ENCODE measurements at regions not wholly inside any gene's neighbourhood (a gene's known extent, or its start where the extent isn't known, plus 50 kb on each side); places are given as distances from the start of the nearest gene placed in this dataset.

DNA sequence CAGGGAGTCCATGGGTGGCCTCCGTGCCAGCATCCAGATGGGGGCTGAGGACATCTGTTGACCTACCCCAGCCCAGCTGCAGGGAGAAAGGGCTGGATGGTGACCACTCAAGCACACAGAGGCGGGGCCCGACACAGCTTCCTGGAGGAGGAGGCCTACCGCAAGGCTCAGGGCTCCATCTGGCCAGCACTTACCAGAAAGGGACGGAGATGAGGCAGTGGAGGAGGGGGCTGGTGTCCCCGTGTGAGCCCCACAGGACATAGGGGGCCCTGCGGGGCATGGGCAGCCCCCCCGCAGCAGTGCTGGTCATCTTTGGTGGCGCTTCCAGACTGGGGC lies 147.5 kb upstream of the CIBAR2 start:
- in situ Hi-C loops (cut with MboI; ENCODE audit: low pct_unique_long_range_greater_than_20kb, low sequenced_read_pairs, unreplicated experiment): no loop called here
- TF ChIP-seq, protein P1, sequence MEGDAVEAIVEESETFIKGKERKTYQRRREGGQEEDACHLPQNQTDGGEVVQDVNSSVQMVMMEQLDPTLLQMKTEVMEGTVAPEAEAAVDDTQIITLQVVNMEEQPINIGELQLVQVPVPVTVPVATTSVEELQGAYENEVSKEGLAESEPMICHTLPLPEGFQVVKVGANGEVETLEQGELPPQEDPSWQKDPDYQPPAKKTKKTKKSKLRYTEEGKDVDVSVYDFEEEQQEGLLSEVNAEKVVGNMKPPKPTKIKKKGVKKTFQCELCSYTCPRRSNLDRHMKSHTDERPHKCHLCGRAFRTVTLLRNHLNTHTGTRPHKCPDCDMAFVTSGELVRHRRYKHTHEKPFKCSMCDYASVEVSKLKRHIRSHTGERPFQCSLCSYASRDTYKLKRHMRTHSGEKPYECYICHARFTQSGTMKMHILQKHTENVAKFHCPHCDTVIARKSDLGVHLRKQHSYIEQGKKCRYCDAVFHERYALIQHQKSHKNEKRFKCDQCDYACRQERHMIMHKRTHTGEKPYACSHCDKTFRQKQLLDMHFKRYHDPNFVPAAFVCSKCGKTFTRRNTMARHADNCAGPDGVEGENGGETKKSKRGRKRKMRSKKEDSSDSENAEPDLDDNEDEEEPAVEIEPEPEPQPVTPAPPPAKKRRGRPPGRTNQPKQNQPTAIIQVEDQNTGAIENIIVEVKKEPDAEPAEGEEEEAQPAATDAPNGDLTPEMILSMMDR (IDR thresholded peaks at IDR 0.05; ENCODE audit: extremely low read depth, insufficient read depth, missing control alignments): no peak
- no peak for DNase-seq (ENCODE audit: low spot score)

DNA sequence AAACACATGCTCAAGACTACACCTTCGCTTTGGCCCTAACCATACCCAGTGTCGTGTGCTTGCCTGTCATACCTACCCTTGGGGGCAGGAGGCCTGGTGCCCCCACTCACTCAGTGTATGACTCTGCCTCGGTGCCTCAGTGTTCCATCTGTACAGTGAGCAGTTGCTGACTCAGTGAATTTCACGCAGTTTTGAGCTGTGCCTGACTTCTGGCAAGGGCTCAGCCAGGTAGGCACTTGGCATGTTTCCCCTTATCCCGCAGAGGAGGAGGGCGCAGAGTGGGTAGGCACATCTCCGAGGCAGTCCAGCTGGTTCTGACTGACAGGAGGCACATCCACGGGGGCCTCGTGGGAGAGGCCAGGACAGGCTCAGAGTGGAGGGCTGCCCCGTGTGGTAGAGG lies 148.9 kb upstream of the CIBAR2 start:
- DNase-seq (ENCODE audit: low spot score): no peak
- in situ Hi-C loops (cut with MboI; ENCODE audit: low pct_unique_long_range_greater_than_20kb, low sequenced_read_pairs, unreplicated experiment): no loop called here
- TF ChIP-seq, protein P1 (IDR thresholded peaks at IDR 0.05; ENCODE audit: extremely low read depth, insufficient read depth, missing control alignments): no peak

DNA sequence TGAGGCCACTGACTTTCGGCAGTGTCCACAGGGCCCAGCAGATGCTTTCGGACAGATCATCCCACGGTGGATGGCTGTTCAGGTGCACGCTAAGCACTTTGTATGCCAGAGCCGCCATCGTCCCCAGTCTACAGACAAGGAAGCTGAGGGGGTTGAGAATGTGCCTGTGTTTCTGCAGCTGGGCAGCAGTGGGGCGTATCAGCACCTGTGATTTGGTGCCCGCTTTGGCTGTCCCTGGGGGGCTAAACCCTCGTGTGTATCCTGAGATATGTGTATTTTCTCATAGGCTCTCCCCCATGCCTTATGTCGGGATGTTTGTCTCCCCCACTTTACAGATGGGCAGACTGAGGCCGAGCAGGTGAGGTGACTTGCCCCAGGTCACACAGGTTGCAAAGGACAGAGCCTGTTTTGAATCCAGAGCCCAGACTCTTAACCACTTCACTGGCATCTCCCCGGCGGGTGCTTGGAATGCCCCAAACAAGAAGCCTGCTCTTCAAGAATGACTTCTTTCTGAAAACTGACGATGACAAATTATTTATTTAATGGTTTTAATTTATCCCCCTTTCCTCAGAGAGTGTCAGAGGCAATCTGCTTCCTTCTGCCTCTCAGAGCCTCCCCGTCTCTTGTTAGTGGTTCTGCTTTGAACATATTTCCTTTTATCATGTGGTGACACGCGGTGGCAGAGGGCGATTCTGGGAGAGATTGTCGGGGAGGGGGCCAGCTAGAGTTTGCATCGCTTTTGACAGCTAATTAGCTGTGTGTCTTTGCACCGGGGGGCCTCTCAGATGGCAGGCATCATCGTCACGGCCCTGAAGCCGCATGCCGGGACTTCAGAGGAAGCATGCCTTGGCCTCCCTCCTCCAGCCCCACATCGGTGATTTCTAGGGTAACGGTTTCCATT lies 149.6 kb upstream of the CIBAR2 start:
- DNase-seq (ENCODE audit: low spot score): no peak
- in situ Hi-C loops (cut with MboI; ENCODE audit: low pct_unique_long_range_greater_than_20kb, low sequenced_read_pairs, unreplicated experiment): no loop called here
- TF ChIP-seq, protein P1 (IDR thresholded peaks at IDR 0.05; ENCODE audit: extremely low read depth, insufficient read depth, missing control alignments): no peak

DNA sequence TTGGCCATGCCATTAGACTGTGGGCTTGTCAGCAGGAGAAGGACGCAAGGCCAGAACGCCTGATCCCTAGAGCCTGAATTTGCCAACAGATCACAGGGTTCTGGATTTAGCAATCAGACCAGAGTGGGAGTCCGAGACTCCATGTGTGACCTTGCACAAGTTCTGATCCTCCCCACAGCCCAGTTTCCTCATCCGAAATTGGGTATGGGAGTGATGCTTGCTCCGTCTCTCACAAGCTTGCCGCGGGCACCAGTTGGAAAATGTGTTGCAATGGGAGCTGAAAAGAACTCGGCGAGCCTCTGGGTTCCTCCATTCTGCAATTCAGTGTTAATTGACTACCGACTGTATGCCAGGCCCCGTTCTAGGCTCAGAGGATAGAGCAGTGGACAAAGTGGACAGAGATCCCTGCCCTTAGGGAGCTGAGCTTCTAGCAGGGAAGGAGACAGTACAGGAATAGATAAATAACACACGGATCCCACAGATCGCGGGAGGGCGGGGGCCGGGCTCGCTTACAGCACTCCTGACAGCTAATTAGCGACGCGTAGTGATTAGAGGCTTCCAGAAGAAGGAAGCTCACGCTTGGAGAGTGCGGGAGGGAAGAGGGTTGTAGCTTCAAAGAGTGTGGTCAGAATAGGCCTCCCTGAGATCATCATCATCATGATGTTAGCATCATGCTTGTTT lies 150.4 kb upstream of the CIBAR2 start:
- in situ Hi-C loops (cut with MboI; ENCODE audit: low pct_unique_long_range_greater_than_20kb, low sequenced_read_pairs, unreplicated experiment): no loop called here
- TF ChIP-seq, protein P1 (IDR thresholded peaks at IDR 0.05; ENCODE audit: extremely low read depth, insufficient read depth, missing control alignments): no peak
- DNase-seq (ENCODE audit: low spot score): no peak

DNA sequence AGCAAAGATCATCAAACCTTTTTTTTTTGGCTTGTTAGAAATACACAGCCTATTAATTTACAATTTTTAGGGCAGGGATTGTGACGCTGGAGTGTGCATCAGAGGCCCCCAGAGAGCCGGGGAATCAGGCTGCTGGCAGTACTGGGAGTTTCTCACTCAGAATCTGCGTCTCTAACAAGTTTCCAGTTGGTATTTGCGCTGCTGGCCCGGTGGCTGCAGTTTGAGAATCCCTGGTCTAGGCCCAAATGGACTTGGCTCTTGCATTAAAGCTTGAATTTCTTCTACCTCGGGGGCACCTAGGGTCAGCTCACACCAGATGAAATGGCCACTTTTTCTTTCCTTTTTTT lies 150.9 kb upstream of the CIBAR2 start:
- TF ChIP-seq, protein P1 (IDR thresholded peaks at IDR 0.05; ENCODE audit: extremely low read depth, insufficient read depth, missing control alignments): no peak
- no peak for DNase-seq (ENCODE audit: low spot score)
- in situ Hi-C loops (cut with MboI; ENCODE audit: low pct_unique_long_range_greater_than_20kb, low sequenced_read_pairs, unreplicated experiment): no loop called here

DNA sequence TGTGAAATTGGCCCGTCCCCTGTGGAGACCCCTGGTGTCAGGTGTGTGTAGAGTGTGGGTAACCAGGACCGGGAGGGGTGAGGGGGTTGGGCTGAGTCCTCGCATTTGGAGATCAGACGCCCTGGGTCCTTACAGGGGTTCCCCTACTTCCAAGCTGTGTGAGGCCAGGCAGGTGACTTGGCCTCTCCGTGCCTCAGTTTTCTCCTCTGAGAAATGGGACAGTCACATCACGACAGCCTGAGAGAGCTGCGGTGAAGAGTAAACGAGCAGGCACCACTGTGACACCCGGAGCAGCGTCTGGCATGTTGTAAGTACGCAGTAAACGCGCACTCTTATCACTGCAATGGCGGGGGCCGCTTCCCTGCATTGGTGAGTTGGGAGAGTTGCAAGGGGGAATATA lies 152.5 kb upstream of the CIBAR2 start:
- in situ Hi-C loops (cut with MboI; ENCODE audit: low pct_unique_long_range_greater_than_20kb, low sequenced_read_pairs, unreplicated experiment): no loop called here
- DNase-seq (ENCODE audit: low spot score): no peak
- TF ChIP-seq, protein P1 (IDR thresholded peaks at IDR 0.05; ENCODE audit: extremely low read depth, insufficient read depth, missing control alignments): no peak
